HT1080 (cell line): ENCODE measurements at regions not wholly inside any gene's neighbourhood (a gene's known extent, or its start where the extent isn't known, plus 50 kb on each side); places are given as distances from the start of the nearest gene placed in this dataset.
"Not testable (repeated sequence)": the region's sequence is repeated elsewhere in the genome, so short reads cannot be mapped to it uniquely, and the experiment has no call there.

Experiments used
- DNase-seq: peaks from one replicate; pipeline ENCODE4 v3.0.0-alpha.2; 2015; ENCODE audit warnings: low read depth

DNA sequence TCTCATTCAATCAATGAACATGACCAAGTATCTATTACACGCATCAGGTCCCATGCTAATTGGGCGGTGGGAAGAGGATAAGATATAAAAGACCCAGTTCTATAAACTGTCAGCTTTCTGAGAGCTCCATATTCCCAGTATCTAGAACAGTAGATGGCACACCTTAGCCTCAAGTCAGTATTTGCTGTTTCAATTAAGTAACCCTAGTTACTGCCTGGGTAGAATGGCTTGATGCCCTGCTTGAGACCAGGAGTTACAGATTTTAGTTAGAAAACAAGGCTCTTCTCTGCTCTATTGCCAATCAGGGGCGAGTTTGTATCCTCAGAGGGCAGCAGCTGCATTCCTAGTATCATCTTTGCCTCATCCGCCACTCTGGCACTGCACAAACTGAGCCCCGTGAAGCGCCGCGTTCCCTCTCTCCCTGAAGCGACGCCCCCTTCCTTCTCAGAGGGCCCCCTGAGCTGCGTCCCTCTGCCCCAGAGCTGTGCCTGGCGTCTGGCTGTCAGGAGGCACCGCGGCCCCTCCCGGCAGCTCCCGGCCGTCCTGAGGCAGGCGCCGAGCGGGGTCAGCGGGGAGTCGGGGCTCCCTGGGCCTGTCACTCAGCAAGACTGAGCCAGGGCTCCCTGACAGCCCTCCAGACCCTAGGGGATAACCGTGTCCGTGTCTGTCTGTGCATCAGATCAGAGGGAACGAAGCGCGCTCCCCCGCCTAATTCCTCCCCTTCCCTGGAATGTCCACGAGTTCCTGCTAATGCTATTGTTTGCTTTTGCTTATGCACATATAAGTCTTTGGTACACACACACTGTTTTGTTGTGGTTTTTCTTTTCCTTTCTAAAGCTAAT lies 212.4 kb upstream of the TTC29 start:
- no peak for DNase-seq

DNA sequence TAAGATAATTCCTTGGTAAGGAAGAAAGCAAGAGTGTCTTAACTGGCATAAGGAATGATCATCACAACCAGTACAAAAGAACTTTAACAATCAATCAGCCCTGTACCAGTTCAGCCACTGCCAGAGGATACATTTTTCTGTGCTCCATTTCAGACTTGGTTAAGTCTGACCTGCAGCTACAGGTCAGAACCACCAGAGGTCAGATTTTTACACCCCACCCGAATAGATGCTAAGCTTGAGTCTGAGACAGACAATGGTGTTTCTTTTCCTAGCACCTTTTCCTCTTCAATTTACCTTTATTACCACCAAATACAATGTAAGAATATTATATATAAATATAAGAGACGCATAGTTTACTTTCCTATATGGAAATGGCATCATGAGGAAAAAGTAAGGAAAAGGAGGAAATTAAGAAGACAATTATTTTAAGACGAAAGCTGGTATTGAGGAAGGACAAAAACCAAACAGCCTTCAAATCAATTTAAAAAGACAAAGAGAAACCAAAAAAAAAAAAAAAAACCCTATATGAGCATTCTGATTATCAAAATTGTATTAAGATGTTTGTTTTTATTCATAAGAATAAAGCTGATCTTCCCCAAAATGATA lies 215.3 kb upstream of the TTC29 start:
- DNase-seq = peak; percentile 67

DNA sequence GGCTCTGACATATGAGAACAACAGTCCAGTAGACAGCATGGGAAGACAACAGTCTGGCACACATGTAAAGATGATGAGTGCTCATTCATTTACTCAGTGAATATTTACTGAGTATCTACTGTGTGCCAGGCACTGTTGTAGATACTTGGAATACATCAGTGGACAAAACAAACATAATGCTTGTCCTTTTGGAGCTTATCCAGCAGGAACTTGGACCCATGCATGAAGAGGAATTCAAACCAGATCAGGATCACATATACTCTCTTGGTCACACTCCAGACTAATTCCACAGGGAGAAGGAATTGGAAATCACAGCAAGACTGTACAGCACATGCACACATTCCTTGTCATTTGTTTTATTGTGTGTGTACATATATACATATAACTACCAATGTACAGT lies 217.6 kb upstream of the TTC29 start:
- DNase-seq = no peak

DNA sequence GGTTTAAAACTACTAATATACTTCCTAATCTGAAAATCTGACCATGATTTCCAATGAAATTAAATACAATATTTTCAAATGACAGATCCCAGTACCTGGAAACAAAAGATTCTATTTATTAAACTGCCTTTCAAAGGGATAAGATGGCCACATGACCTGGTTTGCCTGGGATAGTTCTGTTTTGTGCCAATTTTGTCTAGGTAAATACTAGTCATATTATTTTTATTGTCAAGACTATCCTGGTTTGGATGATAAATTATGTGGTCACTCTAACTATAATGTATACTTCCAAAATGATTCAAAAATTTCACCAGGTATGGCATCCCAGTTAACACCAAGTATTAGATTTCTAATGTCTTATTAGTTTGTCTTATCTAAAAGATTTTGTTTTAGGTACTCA lies 222.5 kb upstream of the TTC29 start:
- not testable (repeated sequence) for DNase-seq

DNA sequence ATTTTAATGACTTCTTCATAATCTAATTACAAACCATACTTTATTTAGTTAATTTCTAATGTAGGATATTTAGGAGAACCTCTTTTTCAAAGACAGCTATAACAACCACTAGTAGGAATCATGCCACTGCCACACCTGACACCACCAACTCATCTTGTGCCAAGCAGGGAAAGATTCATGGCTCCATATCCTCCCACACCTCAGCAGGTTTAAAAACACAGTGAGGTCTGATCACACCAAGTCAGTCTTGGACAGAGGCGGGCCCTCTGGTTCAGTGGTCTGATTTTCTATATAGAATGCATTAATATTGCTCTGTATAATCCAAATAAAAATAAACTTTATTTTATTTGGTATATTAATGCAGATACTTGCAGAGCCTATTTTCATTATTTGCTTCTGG lies 227.7 kb upstream of the TTC29 start:
- DNase-seq = no peak

DNA sequence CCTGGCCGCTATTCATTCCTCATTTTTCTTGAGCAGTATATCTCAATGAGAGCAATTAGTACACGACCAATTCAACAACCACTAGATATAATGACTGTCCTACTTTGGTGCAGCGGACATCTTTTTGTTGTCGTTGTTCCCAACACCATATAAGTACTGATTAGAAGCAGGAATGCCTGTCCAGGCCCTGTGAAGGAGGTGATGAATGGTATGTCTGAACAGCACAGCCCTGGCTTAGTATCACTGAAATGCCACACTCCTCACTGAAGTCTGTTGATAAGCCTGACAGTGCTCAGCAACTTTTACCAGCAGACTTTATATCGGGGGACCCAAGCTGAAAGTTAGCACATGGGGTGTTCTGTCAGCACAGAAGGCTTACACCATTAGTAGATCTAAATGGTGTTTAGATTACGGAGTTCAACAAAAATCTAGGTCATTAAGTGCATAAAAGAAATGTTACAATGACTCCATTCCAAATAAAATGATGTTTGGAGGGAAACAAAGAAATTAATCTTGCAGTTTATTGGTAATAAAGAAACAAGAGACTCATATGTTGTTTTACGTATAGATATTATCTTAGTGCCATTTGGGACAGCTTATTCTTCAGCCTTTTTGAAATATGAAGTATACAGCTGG lies 228.3 kb upstream of the TTC29 start:
- DNase-seq = no peak

DNA sequence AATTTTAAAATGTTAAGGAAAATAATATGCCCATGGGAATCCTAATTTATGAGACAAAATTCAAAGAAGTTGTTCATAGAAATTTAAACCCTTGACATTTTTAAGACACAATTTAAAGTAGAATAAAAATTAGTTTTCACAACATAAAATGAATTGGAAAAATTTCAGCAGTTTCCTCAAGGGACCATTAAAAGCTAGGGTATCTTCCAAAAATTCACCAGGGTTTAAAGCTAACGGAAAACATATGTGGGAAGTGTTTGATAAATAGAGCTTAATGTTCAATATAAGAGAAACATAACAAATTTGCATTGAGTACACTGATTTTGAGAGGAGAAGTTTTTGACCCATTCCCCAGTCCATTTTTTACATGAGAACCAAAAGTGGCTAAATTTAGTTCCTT lies 228.9 kb upstream of the TTC29 start:
- DNase-seq = no peak

DNA sequence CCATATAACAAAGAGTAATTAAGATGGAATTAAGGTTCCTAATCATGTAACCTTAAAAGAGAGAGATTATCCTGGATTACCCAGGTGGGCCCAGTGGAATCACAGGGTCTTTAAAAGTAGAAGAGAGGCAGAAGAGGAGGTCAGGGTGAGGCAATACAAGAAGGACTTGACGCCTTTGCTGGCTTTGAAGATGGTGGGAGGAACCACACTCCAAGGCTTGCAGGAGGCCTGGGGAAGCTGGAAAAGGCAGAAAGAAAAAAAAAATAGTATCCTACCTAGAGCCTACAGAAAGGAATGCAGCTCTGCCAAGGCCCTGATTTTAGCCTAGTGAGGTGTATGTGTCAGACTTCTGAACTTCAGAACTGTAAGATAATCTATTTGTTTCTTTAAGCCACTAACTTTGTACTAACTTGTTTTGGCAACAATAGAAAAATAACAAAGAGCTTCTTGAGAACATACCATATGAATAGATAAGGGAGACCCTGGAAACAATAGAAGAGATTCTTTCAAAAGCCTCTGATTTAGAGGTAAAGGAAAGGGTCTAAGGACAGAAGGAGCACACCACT lies 229.9 kb upstream of the TTC29 start:
- DNase-seq = no peak

DNA sequence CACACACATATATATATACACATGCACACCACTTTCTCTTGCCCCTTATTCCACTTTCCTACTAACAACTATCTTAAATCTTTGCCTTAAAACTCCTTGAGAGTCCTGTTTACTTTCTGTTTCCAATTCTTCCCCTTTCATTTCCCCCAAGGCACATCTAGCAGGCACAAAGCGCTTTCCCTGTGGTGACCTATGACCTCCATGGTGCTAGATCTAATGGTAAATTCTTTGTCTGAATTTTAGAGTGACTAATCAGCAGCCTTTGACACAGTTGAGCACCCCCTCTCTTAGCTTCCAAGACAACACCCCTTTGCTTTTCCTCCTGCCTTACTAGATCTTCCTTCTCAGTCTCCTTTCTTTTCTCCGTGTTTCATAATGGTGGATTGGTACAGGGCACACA lies 236.4 kb upstream of the TTC29 start:
- no peak for DNase-seq

DNA sequence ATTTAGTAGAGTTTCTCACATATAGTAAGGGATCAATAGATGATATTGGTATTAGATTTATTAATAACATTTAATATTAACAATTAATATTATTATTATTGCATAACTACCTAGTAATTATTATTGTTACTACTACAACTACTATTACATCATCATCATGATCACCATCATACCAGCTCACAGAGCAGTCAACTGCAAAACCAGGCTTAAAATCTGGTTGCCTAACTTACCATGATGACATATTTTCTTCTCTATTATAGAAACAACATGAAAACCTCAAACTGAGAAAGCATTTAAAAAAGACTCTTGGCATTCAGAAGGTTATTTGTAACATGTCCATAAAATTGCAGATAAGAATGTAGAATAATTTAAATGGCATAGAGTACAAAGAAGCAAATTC lies 247.0 kb upstream of the TTC29 start:
- no peak for DNase-seq

DNA sequence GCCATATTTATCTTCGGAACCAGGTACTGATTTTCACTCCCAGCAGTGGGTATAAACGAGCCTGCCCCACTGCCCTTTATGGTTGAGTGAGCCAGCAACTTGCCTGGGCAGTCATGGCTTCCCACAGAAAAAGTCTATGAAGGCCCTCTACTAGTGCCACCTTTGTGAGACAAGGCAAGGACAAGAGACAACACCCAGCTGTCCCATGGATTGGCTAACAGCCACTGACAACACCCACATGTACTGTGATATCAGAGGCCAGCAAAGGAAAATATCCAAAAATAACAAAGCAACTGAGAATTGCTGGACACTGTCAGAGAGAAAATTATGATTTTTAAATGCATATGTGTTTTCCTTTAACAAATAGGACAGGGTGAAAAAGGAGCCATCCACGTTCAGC lies 248.4 kb upstream of the TTC29 start:
- DNase-seq = no peak

DNA sequence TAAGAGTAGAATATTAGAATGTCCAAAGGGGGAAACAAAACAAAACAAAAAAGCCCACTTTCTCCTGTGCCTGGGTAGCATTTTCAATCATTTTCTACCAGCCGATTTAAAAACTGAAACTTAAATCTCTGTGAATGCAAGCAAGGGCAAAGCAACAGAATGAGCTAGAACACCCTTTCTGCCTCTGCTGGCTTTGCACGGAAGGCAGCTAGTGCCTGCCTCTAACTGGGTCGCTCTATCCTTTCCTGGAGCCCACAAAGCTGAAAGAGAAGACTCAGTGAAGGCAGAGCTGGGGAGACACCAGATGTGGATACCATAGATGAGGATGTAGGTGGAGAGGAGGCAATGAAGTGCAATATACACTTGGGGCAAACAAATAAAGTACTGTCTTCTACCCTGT lies 248.9 kb upstream of the TTC29 start:
- no peak for DNase-seq

DNA sequence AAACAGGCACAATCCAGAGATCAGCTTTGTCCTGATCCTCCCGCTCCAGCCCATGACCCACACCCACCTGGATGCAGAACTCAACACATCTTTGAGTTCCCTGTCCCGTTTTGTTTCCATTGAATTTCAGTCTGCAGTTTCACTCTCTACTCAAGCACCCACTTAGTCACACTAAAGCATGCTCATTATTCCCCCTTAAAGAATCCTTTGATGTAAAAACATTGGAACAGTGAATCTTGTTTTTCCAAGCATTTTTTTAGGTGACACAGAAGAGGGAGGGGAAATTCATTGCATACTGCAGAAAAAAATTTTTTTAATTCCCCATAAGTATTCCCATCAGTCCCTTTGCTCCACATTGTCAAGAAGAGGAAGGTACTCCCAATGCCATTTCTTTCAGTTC lies 249.7 kb upstream of the TTC29 start:
- DNase-seq = no peak

DNA sequence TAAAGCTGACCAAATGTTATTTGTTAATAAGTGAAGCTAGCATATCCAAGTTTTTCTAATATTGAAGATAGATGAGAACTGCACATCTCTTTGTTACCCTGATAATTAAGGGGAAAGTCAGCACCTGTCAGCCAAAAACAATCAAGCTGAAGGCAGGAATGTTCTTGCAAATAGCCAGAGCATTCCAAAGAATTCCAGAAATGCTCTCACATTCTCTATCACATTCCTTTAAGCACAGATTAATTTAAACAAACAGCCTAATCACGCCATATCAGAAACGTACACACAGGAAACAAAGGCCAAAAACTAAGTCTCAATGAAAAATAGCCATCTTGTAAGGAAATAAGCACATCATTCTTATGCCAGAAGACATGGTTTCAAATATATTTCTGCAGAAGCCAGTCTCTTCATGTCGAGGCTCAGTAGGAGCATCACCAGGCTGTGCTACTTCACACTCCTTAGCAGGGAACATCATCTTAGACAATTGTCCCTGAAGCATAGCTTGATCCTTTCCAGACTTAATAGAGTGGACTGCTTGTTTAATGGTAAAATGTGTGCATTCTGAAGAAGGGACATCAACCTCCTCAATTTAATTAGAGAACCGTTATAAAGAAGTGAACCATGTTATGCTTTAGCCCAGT lies 252.9 kb upstream of the TTC29 start:
- no peak for DNase-seq

DNA sequence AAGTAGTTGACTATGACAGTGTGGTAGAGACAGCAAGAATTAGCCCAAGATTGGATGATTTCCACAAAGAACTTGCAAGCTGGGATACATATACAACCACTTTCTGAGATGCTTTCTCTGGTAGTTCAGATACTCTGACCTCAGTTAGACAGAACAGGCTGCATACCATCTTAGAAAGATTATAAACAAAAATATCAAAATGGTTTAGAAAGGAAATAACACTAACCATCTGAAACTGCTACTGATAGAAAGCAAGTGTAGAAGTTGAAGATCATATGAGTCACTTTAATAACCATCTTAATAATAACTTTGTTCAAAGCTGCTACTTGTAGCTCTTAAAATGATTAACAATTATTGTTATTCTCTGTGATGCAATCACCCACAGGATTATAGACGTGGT lies 255.4 kb upstream of the TTC29 start:
- DNase-seq = no peak

DNA sequence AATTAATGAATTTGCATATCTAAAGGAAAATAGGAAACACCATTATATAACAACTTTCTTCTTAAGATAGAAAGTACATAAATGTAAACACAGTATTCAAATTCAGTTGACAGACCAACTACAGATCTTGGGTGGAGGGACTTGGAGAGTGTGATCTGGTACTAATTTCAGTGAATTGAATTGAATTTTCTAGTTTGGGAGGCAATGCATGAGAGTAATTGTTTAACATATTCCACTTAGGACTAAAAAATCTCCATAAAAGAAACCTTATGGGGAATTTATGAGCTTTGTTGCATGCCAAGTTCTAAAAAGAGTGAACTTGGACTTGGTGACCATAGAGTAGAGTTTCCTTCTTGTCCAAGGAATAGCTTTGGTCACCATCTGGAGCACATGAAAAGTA lies 261.1 kb upstream of the TTC29 start:
- DNase-seq = no peak

DNA sequence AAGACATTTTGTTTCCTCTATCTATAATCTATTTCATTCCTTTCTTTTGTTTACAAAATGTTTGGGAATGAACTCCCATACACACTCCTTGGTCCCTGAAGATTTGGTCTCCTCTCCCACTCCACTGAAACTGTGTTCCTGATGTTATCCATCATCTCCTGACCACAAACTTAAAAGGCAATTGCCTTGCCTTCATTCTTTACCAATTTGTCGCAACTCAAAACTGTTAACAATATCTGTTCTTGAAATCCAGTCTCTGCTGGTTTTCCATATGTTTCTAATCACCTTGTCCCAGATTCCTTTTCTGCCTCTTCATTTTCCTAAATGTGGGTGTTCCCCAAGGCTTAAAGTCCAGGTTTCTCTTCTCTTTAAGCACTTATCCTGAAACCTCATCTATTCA lies 262.2 kb upstream of the TTC29 start:
- DNase-seq = no peak

DNA sequence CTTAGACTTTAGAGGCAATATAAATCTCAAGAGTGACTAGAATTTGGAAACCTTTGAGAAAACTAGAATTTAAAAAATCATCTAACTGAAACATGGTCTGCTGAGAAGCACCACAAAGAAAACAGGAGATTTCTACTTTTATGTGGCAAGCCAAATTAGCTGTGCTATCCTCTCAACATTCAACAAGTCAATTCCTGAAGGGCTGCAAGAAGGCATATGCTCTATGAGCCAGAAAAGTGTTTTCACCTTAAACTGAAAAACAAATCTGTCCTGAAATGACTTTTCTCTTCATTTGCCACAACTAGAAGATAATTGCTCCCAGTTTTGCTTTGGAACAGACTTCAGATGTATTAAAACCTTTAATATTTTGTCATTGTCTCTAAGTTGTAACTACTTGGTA lies 263.2 kb upstream of the EDNRA start:
- DNase-seq = no peak

DNA sequence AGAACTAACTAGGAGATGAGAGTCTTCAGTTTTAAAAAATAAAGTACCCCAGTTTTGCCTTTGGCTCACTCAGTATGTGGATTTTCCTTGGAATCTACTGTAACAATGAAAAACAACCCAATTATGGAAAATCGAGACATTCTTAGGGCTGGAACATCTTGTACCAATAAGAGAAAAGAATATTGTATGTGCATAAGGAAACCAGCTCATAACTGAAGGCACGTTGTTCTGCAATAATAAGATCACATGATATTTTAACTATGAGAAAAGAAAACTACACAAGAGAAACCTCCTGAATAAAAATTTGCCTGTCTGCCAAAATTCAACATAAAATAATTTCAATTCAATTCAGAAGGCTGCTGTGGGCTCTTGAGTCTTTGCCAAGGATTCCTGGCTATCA lies 261.8 kb upstream of the EDNRA start:
- no peak for DNase-seq

DNA sequence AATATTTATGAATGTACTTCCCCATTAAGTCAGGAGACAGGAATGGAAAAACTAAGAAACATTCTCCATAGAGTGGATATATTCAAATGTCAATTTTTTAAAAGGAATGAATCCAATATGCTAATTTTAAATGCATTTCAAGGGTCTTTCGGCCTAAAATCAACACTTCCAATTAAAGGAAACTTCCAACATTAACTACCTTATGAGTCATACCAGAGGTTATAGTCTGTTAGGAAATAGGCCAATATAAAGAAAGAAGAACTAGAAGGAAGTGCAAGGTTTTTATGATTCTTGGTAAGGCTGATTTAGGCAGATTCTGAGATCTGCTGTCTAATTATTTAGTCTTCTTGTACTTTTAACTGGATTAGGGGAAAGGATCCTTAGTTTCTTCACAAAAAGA lies 260.1 kb upstream of the EDNRA start:
- DNase-seq = no peak

DNA sequence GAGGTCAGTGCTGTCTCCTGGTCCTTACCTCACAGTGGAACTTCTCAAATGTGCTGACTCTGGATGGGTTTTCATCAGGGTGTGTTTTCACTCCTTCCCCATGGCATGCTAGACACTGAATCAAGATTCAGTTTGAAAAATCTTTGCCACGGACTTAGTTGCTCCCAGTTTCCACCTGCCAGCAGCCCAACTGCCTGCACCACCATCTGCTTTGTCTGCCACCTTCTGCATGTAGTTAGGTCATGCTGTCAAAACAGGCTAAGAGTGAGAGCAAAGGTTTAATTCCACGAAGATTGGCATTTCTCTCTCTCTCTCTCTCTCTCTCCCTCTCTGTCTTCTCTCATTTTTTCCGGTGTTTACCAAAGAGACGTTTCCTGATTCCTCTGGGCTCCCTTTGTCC lies 258.0 kb upstream of the EDNRA start:
- DNase-seq = no peak

DNA sequence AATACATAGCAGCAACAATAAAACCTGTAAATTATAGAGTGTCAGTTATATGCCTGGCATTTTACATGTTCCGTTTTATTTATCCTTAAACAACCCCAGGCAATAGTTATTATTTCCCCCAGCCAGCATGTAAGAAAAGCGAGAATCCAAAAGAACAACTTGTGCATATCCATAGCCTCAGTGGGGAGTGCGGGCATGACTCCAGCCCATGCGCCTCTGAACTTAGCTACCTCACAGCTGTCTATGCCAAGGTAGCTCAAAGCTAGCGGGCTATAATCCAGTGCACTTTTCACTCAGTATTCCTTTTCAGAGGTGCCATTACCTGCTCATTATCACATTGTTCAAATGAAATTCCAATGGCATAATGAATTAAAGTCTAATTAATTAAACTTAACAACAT lies 257.3 kb upstream of the EDNRA start:
- DNase-seq = no peak
